Osteocyte (in vitro differentiated cells): ENCODE measurements at regions not wholly inside any gene's neighbourhood (a gene's known extent, or its start where the extent isn't known, plus 50 kb on each side); places are given as distances from the start of the nearest gene placed in this dataset.

Experiments used
- DNase-seq: peaks from one replicate; pipeline ENCODE4 v3.0.0; 2021; ENCODE audit warnings: mixed read lengths; ENCODE audit not compliant: unreplicated experiment; ENCODE audit errors: extremely low spot score
- H3K27ac Mint-ChIP-seq: one replicate; pipeline ENCODE4 v1.8.0; 2021; ENCODE audit warnings: mild to moderate bottlenecking, mixed read lengths; ENCODE audit not compliant: unreplicated experiment
- H3K27me3 Mint-ChIP-seq: one replicate; pipeline ENCODE4 v1.8.0; 2021; ENCODE audit warnings: mixed read lengths; ENCODE audit not compliant: unreplicated experiment
- H3K36me3 Mint-ChIP-seq: one replicate; pipeline ENCODE4 v1.8.0; 2021; ENCODE audit warnings: mixed read lengths; ENCODE audit not compliant: unreplicated experiment
- H3K4me1 Mint-ChIP-seq: one replicate; pipeline ENCODE4 v1.8.0; 2021; ENCODE audit warnings: mixed read lengths; ENCODE audit not compliant: unreplicated experiment
- H3K4me3 Mint-ChIP-seq: one replicate; pipeline ENCODE4 v1.8.0; 2021; ENCODE audit warnings: mild to moderate bottlenecking, moderate library complexity, mixed read lengths; ENCODE audit not compliant: unreplicated experiment
- H3K9me3 Mint-ChIP-seq: one replicate; pipeline ENCODE4 v1.8.0; 2021; ENCODE audit warnings: mixed read lengths; ENCODE audit not compliant: unreplicated experiment
- CTCF ChIP-seq: fragments of 200-600 bp; sonication (generic); IDR thresholded peaks from 2 replicates; pipeline ENCODE4 v1.5.0; 2021; ENCODE audit warnings: antibody characterized with exemption, mild to moderate bottlenecking, moderate library complexity

GRCh38 chr4:155025762-155026457 is 182.5 kb upstream of the NPY2R start:
- Mint-ChIP-seq H3K4me3 (no peak overlapping the region), H3K27ac (no peak overlapping the region), H3K36me3 (no peaks in the 10 kb centered on the region), H3K27me3 (peaks cover 4% of the 10 kb centered on the region), H3K9me3 (peaks cover 4% of the 10 kb centered on the region), H3K4me1 (no peaks in the 10 kb centered on the region)
- TF ChIP-seq CTCF = peak; percentile 46
- no peak for DNase-seq

GRCh38 chr4:155026715-155027114 is 181.7 kb upstream of the NPY2R start:
- Mint-ChIP-seq H3K27me3 (peaks cover 4% of the 10 kb centered on the region), H3K4me1 (no peaks in the 10 kb centered on the region), H3K4me3 (no peak overlapping the region), H3K27ac (no peak overlapping the region), H3K36me3 (no peaks in the 10 kb centered on the region), H3K9me3 (peaks cover under 1% of the 10 kb centered on the region)
- DNase-seq = no peak
- TF ChIP-seq CTCF = no peak

- no peak for TF ChIP-seq CTCF
- no peak overlapping the region for H3K4me3 Mint-ChIP-seq
- DNase-seq = no peak
- H3K4me1 Mint-ChIP-seq = no peaks in the 10 kb centered on the region
- no peaks in the 10 kb centered on the region for H3K36me3 Mint-ChIP-seq
- H3K27ac Mint-ChIP-seq = no peak overlapping the region
- no peaks in the 10 kb centered on the region for H3K9me3 Mint-ChIP-seq
- H3K27me3 Mint-ChIP-seq = peaks cover 2% of the 10 kb centered on the region
Measured at GRCh38 chr4:155032521-155033229, 175.8 kb upstream of the NPY2R start.

- H3K27ac Mint-ChIP-seq = no peak overlapping the region
- no peak overlapping the region for H3K4me3 Mint-ChIP-seq
- H3K4me1 Mint-ChIP-seq = no peaks in the 10 kb centered on the region
- TF ChIP-seq CTCF = no peak
- H3K36me3 Mint-ChIP-seq = no peaks in the 10 kb centered on the region
- no peaks in the 10 kb centered on the region for H3K9me3 Mint-ChIP-seq
- no peak for DNase-seq
- H3K27me3 Mint-ChIP-seq = no peaks in the 10 kb centered on the region
Measured at GRCh38 chr4:155033604-155034003, 174.8 kb upstream of the NPY2R start.

- H3K36me3 Mint-ChIP-seq = no peaks in the 10 kb centered on the region
- H3K27ac Mint-ChIP-seq = no peak overlapping the region
- H3K27me3 Mint-ChIP-seq = no peaks in the 10 kb centered on the region
- no peak for TF ChIP-seq CTCF
- H3K4me1 Mint-ChIP-seq = no peaks in the 10 kb centered on the region
- H3K4me3 Mint-ChIP-seq = no peak overlapping the region
- DNase-seq = no peak
- no peaks in the 10 kb centered on the region for H3K9me3 Mint-ChIP-seq
Measured at GRCh38 chr4:155037031-155037430, 171.4 kb upstream of the NPY2R start.
